ENCODE measurements at regions not wholly inside any gene's neighbourhood (a gene's known extent, or its start where the extent isn't known, plus 50 kb on each side); places are given as distances from the start of the nearest gene placed in this dataset.

DNA sequence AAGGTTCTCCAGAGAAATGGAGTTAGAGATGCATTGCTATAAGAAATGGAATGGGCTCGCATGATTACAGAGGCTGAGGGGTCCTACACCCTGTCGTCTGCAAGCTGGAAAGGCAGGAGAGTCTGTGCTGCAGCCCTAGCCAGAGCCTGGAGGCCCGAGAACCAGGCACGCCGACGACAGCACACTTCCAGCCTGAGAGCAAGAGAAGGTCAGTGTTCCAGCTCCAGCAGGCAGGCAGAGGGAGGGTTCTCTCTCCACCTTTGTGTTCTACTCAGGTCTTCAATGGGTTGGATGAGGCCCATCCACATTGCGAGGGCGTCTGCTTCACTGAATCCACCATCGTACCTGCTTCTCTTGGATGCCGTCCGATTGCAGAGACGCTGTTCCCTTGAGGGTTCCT is 177.6 kb upstream of the HDAC4 start:
- TF ChIP-seq, protein P1, sequence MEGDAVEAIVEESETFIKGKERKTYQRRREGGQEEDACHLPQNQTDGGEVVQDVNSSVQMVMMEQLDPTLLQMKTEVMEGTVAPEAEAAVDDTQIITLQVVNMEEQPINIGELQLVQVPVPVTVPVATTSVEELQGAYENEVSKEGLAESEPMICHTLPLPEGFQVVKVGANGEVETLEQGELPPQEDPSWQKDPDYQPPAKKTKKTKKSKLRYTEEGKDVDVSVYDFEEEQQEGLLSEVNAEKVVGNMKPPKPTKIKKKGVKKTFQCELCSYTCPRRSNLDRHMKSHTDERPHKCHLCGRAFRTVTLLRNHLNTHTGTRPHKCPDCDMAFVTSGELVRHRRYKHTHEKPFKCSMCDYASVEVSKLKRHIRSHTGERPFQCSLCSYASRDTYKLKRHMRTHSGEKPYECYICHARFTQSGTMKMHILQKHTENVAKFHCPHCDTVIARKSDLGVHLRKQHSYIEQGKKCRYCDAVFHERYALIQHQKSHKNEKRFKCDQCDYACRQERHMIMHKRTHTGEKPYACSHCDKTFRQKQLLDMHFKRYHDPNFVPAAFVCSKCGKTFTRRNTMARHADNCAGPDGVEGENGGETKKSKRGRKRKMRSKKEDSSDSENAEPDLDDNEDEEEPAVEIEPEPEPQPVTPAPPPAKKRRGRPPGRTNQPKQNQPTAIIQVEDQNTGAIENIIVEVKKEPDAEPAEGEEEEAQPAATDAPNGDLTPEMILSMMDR (optimal IDR thresholded peaks at IDR 0.05 in 1 of 3, IDR thresholded peaks at IDR 0.05 in 1 of 3, conservative IDR thresholded peaks at IDR 0.05 in 1 of 3; ENCODE audit: extremely low read depth in 1 of 3, insufficient read depth in 2 of 3, low read length in 3 of 3): no peak
- TF ChIP-seq EZH2 (IDR thresholded peaks at IDR 0.05; ENCODE audit: low read length): no peak

Measured in keratinocyte (primary cell).